PC-9 (cell line): ENCODE measurements at regions not wholly inside any gene's neighbourhood (a gene's known extent, or its start where the extent isn't known, plus 50 kb on each side); places are given as distances from the start of the nearest gene placed in this dataset.

ENCODE experiments used
- BruUV-seq: library from RNA; stranded (reverse); fragments of 400-500 nt; replicated peaks from 2 replicates; lab custom pipeline; 2021; lab: Mats Ljungman, UMichigan
- CTCF ChIA-PET: fragments of 300-600 bp; sonication (Branson Sonifier 250); formaldehyde crosslinking; loops from one replicate; lab custom pipeline; 2022; ENCODE audit warnings: antibody characterized with exemption; lab: Charles Lee
- POLR2A ChIA-PET: fragments of 300-600 bp; sonication (Branson Sonifier 250); formaldehyde crosslinking; loops from one replicate; lab custom pipeline; 2022; ENCODE audit warnings: antibody characterized with exemption; ENCODE audit not compliant: unreplicated experiment; lab: Charles Lee
- DNase-seq, 2 experiments: peaks; one replicate each; pipeline versions ENCODE4 v3.0.0 to v3.0.0-alpha.2; 2015 to 2022; ENCODE audit warnings: mixed read lengths in 1 of 2
- H2AFZ ChIP-seq: fragments of 200-600 bp; sonication (generic); 2 replicates; pipeline ENCODE4 v1.8.1; 2017; ENCODE audit warnings: antibody characterized with exemption
- H3F3A ChIP-seq: fragments of 200-600 bp; sonication (generic); 2 replicates; pipeline ENCODE4 v1.8.1; 2017; ENCODE audit warnings: antibody characterized with exemption, mild to moderate bottlenecking, low read depth; ENCODE audit not compliant: insufficient read depth
- H3K27ac ChIP-seq: fragments of 200-600 bp; sonication (generic); 2 replicates; pipeline ENCODE4 v1.6.1; 2016; ENCODE audit warnings: mixed run types
- H3K27me3 ChIP-seq: fragments of 200-600 bp; sonication (generic); 2 replicates; pipeline ENCODE4 v1.6.1; 2016; ENCODE audit warnings: low read depth, mixed run types; ENCODE audit not compliant: insufficient read depth
- H3K36me3 ChIP-seq: fragments of 200-600 bp; sonication (generic); 2 replicates; pipeline ENCODE4 v1.6.1; 2016; ENCODE audit warnings: low read depth, mixed run types
- H3K4me1 ChIP-seq: fragments of 200-600 bp; sonication (generic); replicated peaks from 2 replicates; pipeline ENCODE4 v1.6.1; 2016; ENCODE audit warnings: mixed run types; ENCODE audit not compliant: insufficient read depth
- H3K4me2 ChIP-seq: fragments of 200-600 bp; sonication (generic); 2 replicates; pipeline ENCODE4 v1.6.1; 2017; ENCODE audit warnings: mixed run types
- H3K4me3 ChIP-seq: fragments of 200-600 bp; sonication (generic); 2 replicates; pipeline ENCODE4 v1.6.1; 2016; ENCODE audit warnings: mixed run types
- H3K79me2 ChIP-seq: fragments of 200-600 bp; sonication (generic); 2 replicates; pipeline ENCODE4 v1.6.1; 2017; ENCODE audit warnings: low read depth, mixed run types
- H3K9me2 ChIP-seq: fragments of 200-600 bp; sonication (generic); 2 replicates; pipeline ENCODE4 v1.8.1; 2017; ENCODE audit warnings: mild to moderate bottlenecking; ENCODE audit not compliant: insufficient read depth
- H3K9me3 ChIP-seq: fragments of 200-600 bp; sonication (generic); 2 replicates; pipeline ENCODE4 v1.8.1; 2016; ENCODE audit warnings: low read depth; ENCODE audit not compliant: insufficient read depth
- H4K20me1 ChIP-seq: fragments of 200-600 bp; sonication (generic); 2 replicates; pipeline ENCODE4 v1.8.1; 2017; ENCODE audit not compliant: insufficient read depth
- CTCF ChIP-seq: fragments of 200-600 bp; sonication (generic); conservative IDR thresholded peaks from 2 replicates; pipeline ENCODE4 v1.6.1; 2017; ENCODE audit warnings: mixed run types, antibody characterized with exemption, mild to moderate bottlenecking, moderate library complexity
- EZH2 ChIP-seq: fragments of 200-600 bp; sonication (generic); IDR thresholded peaks from 2 replicates; pipeline ENCODE4 v1.8.0; 2017; ENCODE audit warnings: antibody characterized with exemption, low read depth
- intact Hi-C: fragments of 100-400 bp; cut with micrococcal nuclease; formaldehyde crosslinking; loops from one replicate; pipeline ENCODE4 v1.10.0; 2022; ENCODE audit not compliant: unreplicated experiment

GRCh38 chr10:124886610-124887009 lies 55.3 kb upstream of the ZRANB1 start:
- H3K4me3 ChIP-seq, result no peak overlapping the region
- CTCF ChIA-PET, result no interaction called here
- H3K79me2 ChIP-seq, result no peaks in the 10 kb centered on the region
- H3K9me3 ChIP-seq, result no peaks in the 10 kb centered on the region; the same call in 1 of the 2 replicates
- H3K27me3 ChIP-seq, result no peaks in the 10 kb centered on the region
- H3K9me2 ChIP-seq, result no peaks in the 10 kb centered on the region
- no peak for DNase-seq
- H3K4me2 ChIP-seq, result no peak overlapping the region
- H3K36me3 ChIP-seq, result no peaks in the 10 kb centered on the region
- H3K4me1 ChIP-seq, result no peaks in the 10 kb centered on the region
- no peak overlapping the region for H3K27ac ChIP-seq
- H3F3A ChIP-seq, result no peaks in the 10 kb centered on the region
- H4K20me1 ChIP-seq, result no peaks in the 10 kb centered on the region
- POLR2A ChIA-PET, result no interaction called here
- H2AFZ ChIP-seq, result no peak overlapping the region
- TF ChIP-seq CTCF (no peak), EZH2 (no peak)
- BruUV-seq, result no TSS peak
- intact Hi-C loops, result no loop called here

GRCh38 chr10:124888262-124888661 lies 53.7 kb upstream of the ZRANB1 start:
- H3K4me1 ChIP-seq, result peaks cover 10% of the 10 kb centered on the region
- POLR2A ChIA-PET, result no interaction called here
- CTCF ChIA-PET, result no interaction called here
- no peak overlapping the region for H3K4me2 ChIP-seq
- H2AFZ ChIP-seq, result no peak overlapping the region
- H4K20me1 ChIP-seq, result no peaks in the 10 kb centered on the region
- no peak overlapping the region for H3K4me3 ChIP-seq
- intact Hi-C loops, result no loop called here
- H3F3A ChIP-seq, result no peaks in the 10 kb centered on the region; the same call in 1 of the 2 replicates
- H3K9me2 ChIP-seq, result no peaks in the 10 kb centered on the region
- no peak for DNase-seq
- no TSS peak for BruUV-seq
- no peak for TF ChIP-seq EZH2
- TF ChIP-seq CTCF, result no peak
- H3K79me2 ChIP-seq, result no peaks in the 10 kb centered on the region
- H3K27me3 ChIP-seq, result no peaks in the 10 kb centered on the region
- H3K36me3 ChIP-seq, result no peaks in the 10 kb centered on the region
- no peaks in the 10 kb centered on the region for H3K9me3 ChIP-seq
- H3K27ac ChIP-seq, result no peak overlapping the region

- Histone ChIP-seq H4K20me1 (no peaks in the 10 kb centered on the region), H3K79me2 (no peaks in the 10 kb centered on the region), H2AFZ (no peak overlapping the region), H3K4me2 (no peak overlapping the region), H3K27me3 (no peaks in the 10 kb centered on the region), H3K4me1 (peaks cover 13% of the 10 kb centered on the region), H3K9me2 (no peaks in the 10 kb centered on the region), H3K9me3 (no peaks in the 10 kb centered on the region), H3K36me3 (no peaks in the 10 kb centered on the region), H3F3A (no peaks in the 10 kb centered on the region; the same call in 1 of the 2 replicates), H3K27ac (no peak overlapping the region), H3K4me3 (no peak overlapping the region)
- CTCF ChIA-PET, result interaction anchor here (0.6 kb wide), 1 partner anchor 230 kb away, joined by 13 read pairs; no protein-coding TSS in a partner anchor
- no peak for DNase-seq
- POLR2A ChIA-PET, result no interaction called here
- intact Hi-C loops, result no loop called here
- BruUV-seq, result no TSS peak
- TF ChIP-seq CTCF, result no peak
- no peak for TF ChIP-seq EZH2
Observed at GRCh38 chr10:124892031-124892430, 49.9 kb upstream of the ZRANB1 start.
